H9 (cell line): ENCODE measurements at regions not wholly inside any gene's neighbourhood (a gene's known extent, or its start where the extent isn't known, plus 50 kb on each side); places are given as distances from the start of the nearest gene placed in this dataset.

Experiments used
- DNase-seq: peaks from one replicate; pipeline ENCODE4 v3.0.0-alpha.2; 2017
- H2AFZ ChIP-seq: one replicate; pipeline ENCODE4 v1.6.1; 2013; ENCODE audit warnings: mild to moderate bottlenecking, low read length, control low read depth, moderate library complexity
- H2AK5ac ChIP-seq: 2 replicates; pipeline ENCODE4 v1.6.1; 2013; ENCODE audit warnings: low read length, control low read depth, mixed read lengths; ENCODE audit not compliant: insufficient read length
- H2BK120ac ChIP-seq: one replicate; pipeline ENCODE4 v1.6.1; 2013; ENCODE audit warnings: low read depth, mild to moderate bottlenecking, low read length, control low read depth, inconsistent platforms; ENCODE audit not compliant: poor library complexity, severe bottlenecking
- H2BK12ac ChIP-seq: 2 replicates; pipeline ENCODE4 v1.6.1; 2013; ENCODE audit warnings: low read length, control low read depth, mixed read lengths, low read depth; ENCODE audit not compliant: insufficient read length
- H2BK15ac ChIP-seq: 2 replicates; pipeline ENCODE4 v1.6.1; 2013; ENCODE audit warnings: low read depth, low read length, control low read depth
- H2BK20ac ChIP-seq: one replicate; pipeline ENCODE4 v1.6.1; 2013; ENCODE audit warnings: low read depth, mild to moderate bottlenecking, low read length, control low read depth, inconsistent platforms; ENCODE audit not compliant: poor library complexity, severe bottlenecking
- H2BK5ac ChIP-seq: 2 replicates; pipeline ENCODE4 v1.6.1; 2013; ENCODE audit warnings: low read length, control low read depth, mixed read lengths; ENCODE audit not compliant: insufficient read length
- H3K14ac ChIP-seq: 2 replicates; pipeline ENCODE4 v1.6.1; 2013; ENCODE audit warnings: low read length, control low read depth; ENCODE audit not compliant: insufficient read depth
- H3K18ac ChIP-seq: 2 replicates; pipeline ENCODE4 v1.6.1; 2013; ENCODE audit warnings: low read depth, mild to moderate bottlenecking, mixed read lengths, low read length, control low read depth; ENCODE audit not compliant: insufficient read length
- H3K23ac ChIP-seq: 2 replicates; pipeline ENCODE4 v1.6.1; 2013; ENCODE audit warnings: low read length, control low read depth, mixed read lengths, low read depth; ENCODE audit not compliant: insufficient read length
- H3K23me2 ChIP-seq: 2 replicates; pipeline ENCODE4 v1.6.1; 2013; ENCODE audit warnings: low read depth, mild to moderate bottlenecking, mixed read lengths, low read length, control low read depth; ENCODE audit not compliant: insufficient read length, poor library complexity, severe bottlenecking
- H3K27ac ChIP-seq: 2 replicates; pipeline ENCODE4 v1.5.1; 2013; ENCODE audit warnings: low read length, control low read depth, mixed read lengths, low read depth; ENCODE audit not compliant: insufficient read length
- H3K27me3 ChIP-seq: 2 replicates; pipeline ENCODE4 v1.6.1; 2013; ENCODE audit warnings: low read length, control low read depth, inconsistent platforms; ENCODE audit not compliant: insufficient read depth
- H3K4ac ChIP-seq: 2 replicates; pipeline ENCODE4 v1.6.1; 2013; ENCODE audit warnings: low read depth, mild to moderate bottlenecking, control low read depth, inconsistent platforms, low read length, moderate library complexity
- H3K4me1 ChIP-seq: 2 replicates; pipeline ENCODE4 v1.6.1; 2013; ENCODE audit warnings: low read length, control low read depth, inconsistent platforms; ENCODE audit not compliant: insufficient read depth
- H3K4me2 ChIP-seq: 2 replicates; pipeline ENCODE4 v1.6.1; 2013; ENCODE audit warnings: low read length, control low read depth, mixed read lengths; ENCODE audit not compliant: insufficient read length, insufficient read depth
- H3K56ac ChIP-seq: 2 replicates; pipeline ENCODE4 v1.6.1; 2013; ENCODE audit warnings: low read depth, mild to moderate bottlenecking, mixed read lengths, low read length, control low read depth; ENCODE audit not compliant: insufficient read length
- H3K79me1 ChIP-seq: 2 replicates; pipeline ENCODE4 v1.6.1; 2013; ENCODE audit warnings: low read depth, mild to moderate bottlenecking, moderate library complexity, low read length, control low read depth, inconsistent platforms; ENCODE audit not compliant: insufficient read depth, poor library complexity, severe bottlenecking
- H3K79me2 ChIP-seq: 2 replicates; pipeline ENCODE4 v1.6.1; 2013; ENCODE audit warnings: low read length, control low read depth, inconsistent platforms; ENCODE audit not compliant: insufficient read depth
- H3K9ac ChIP-seq: 2 replicates; pipeline ENCODE4 v1.6.1; 2013; ENCODE audit warnings: low read length, control low read depth, mixed read lengths; ENCODE audit not compliant: insufficient read length; ENCODE audit errors: extremely low read depth
- H3K9me3 ChIP-seq: one replicate; pipeline ENCODE4 v1.6.1; 2013; ENCODE audit warnings: low read depth, low read length, inconsistent platforms; ENCODE audit not compliant: control insufficient read depth
- H3T11ph ChIP-seq: one replicate; pipeline ENCODE4 v1.6.1; 2013; ENCODE audit warnings: mild to moderate bottlenecking, low read length, control low read depth, inconsistent platforms
- H4K20me1 ChIP-seq: one replicate; pipeline ENCODE4 v1.6.1; 2013; ENCODE audit not compliant: control insufficient read depth, insufficient read length, insufficient read depth
- H4K5ac ChIP-seq: 2 replicates; pipeline ENCODE4 v1.6.1; 2013; ENCODE audit warnings: low read depth, mild to moderate bottlenecking, mixed read lengths, low read length, control low read depth; ENCODE audit not compliant: insufficient read length
- H4K8ac ChIP-seq: replicated peaks from 2 replicates; pipeline ENCODE4 v1.6.1; 2013; ENCODE audit warnings: low read length, control low read depth, mixed read lengths, low read depth; ENCODE audit not compliant: insufficient read length
- H4K91ac ChIP-seq: 2 replicates; pipeline ENCODE4 v1.6.1; 2013; ENCODE audit warnings: low read depth, mild to moderate bottlenecking, moderate library complexity, mixed read lengths, low read length, control low read depth; ENCODE audit not compliant: insufficient read length
- H3K27ac Mint-ChIP-seq, 3 experiments: 2 replicates in 2 of 3; 3 replicates in 1 of 3; pipeline ENCODE4 v1.8.0; 2020 to 2021; ENCODE audit warnings: mixed read lengths in 3 of 3, mild to moderate bottlenecking in 1 of 3, moderate library complexity in 1 of 3
- H3K27me3 Mint-ChIP-seq: 2 replicates; pipeline ENCODE4 v1.8.0; 2021; ENCODE audit warnings: low read depth, mild to moderate bottlenecking, moderate library complexity, mixed read lengths
- H3K36me3 Mint-ChIP-seq, 3 experiments: 2 replicates in 2 of 3; 3 replicates in 1 of 3; pipeline ENCODE4 v1.8.0; 2020 to 2021; ENCODE audit warnings: low read depth in 3 of 3, mixed read lengths in 3 of 3; ENCODE audit not compliant: insufficient read depth in 1 of 3
- H3K4me1 Mint-ChIP-seq, 2 experiments: 2 replicates each; pipeline ENCODE4 v1.8.0; 2020; ENCODE audit warnings: mixed read lengths in 2 of 2
- H3K4me3 Mint-ChIP-seq, 2 experiments: 2 replicates in 1 of 2; 3 replicates in 1 of 2; pipeline ENCODE4 v1.8.0; 2020 to 2021; ENCODE audit warnings: mild to moderate bottlenecking in 2 of 2, mixed read lengths in 2 of 2, moderate library complexity in 1 of 2
- H3K9me3 Mint-ChIP-seq, 2 experiments: 2 replicates in 1 of 2; 3 replicates in 1 of 2; pipeline ENCODE4 v1.8.0; 2020; ENCODE audit warnings: mild to moderate bottlenecking in 2 of 2, mixed read lengths in 2 of 2, moderate library complexity in 1 of 2
- CTCF ChIP-seq: fragments of 200-600 bp; sonication (generic); conservative IDR thresholded peaks from 3 replicates; pipeline ENCODE4 v1.8.0; 2021; ENCODE audit warnings: antibody characterized with exemption, mild to moderate bottlenecking
- WGBS: extraction: QIAGEN DNeasy Blood & Tissue Kit; methylation state at CpG from one replicate; pipeline ENCODE4 v1.1.7; 2013; ENCODE audit warnings: missing lambda C conversion rate, low lambda C conversion rate, mixed read lengths; ENCODE audit not compliant: insufficient read length; ENCODE audit errors: extremely low coverage; 5-methylcytosine and 5-hydroxymethylcytosine counted together

GRCh38 chr2:171227066-171227782, 66.5 kb upstream of the TLK1 start:
- no peak overlapping the region for H2BK20ac ChIP-seq
- H3K4ac ChIP-seq, result no peak overlapping the region
- H2AFZ ChIP-seq, result no peak overlapping the region
- no CpG with 5 or more reads among the region's 2 CpGs for WGBS
- H3K9ac ChIP-seq, result no peak overlapping the region
- no peak overlapping the region for H3K27ac ChIP-seq
- Mint-ChIP-seq H3K9me3 (peaks cover 4 to 9% of the 10 kb centered on the region in 2 experiments), H3K27me3 (no peaks in the 10 kb centered on the region), H3K4me1 (peaks cover 0 to 4% of the 10 kb centered on the region in 2 experiments; a peak in 1 of 4 replicates), H3K27ac (no peak overlapping the region), H3K36me3 (peaks cover 5 to 15% (median 7%) of the 10 kb centered on the region in 3 experiments; a peak in 4 of 7 replicates), H3K4me3 (no peak overlapping the region)
- H3K4me2 ChIP-seq, result no peak overlapping the region
- H3K79me1 ChIP-seq, result no peaks in the 10 kb centered on the region
- H3K23ac ChIP-seq, result no peak overlapping the region
- no peak overlapping the region for H2AK5ac ChIP-seq
- no peaks in the 10 kb centered on the region for H3K23me2 ChIP-seq
- no peak overlapping the region for H4K8ac ChIP-seq
- H2BK5ac ChIP-seq, result no peak overlapping the region
- no peak for TF ChIP-seq CTCF
- H3K79me2 ChIP-seq, result no peaks in the 10 kb centered on the region
- H3K56ac ChIP-seq, result no peak overlapping the region
- H3K9me3 ChIP-seq, result no peaks in the 10 kb centered on the region
- H4K20me1 ChIP-seq, result no peaks in the 10 kb centered on the region
- H4K91ac ChIP-seq, result no peak overlapping the region
- H4K5ac ChIP-seq, result no peak overlapping the region
- H2BK12ac ChIP-seq, result no peak overlapping the region
- H3K27me3 ChIP-seq, result no peaks in the 10 kb centered on the region
- no peaks in the 10 kb centered on the region for H3K4me1 ChIP-seq
- no peak overlapping the region for H3T11ph ChIP-seq
- no peak overlapping the region for H2BK15ac ChIP-seq
- no peak for DNase-seq
- H2BK120ac ChIP-seq, result no peak overlapping the region
- no peak overlapping the region for H3K14ac ChIP-seq
- no peak overlapping the region for H3K18ac ChIP-seq
